AG10803 (cell line): ENCODE measurements at regions not wholly inside any gene's neighbourhood (a gene's known extent, or its start where the extent isn't known, plus 50 kb on each side); places are given as distances from the start of the nearest gene placed in this dataset.

ENCODE experiments used
- DNase-seq: peaks from one replicate; pipeline ENCODE4 v3.0.0; 2010; ENCODE audit warnings: low read depth
- H3K4me3 ChIP-seq: 2 replicates; pipeline ENCODE4 v1.5.1; 2011; ENCODE audit warnings: mild to moderate bottlenecking, low read length, control low read depth
- CTCF ChIP-seq: conservative IDR thresholded peaks from 2 replicates; pipeline ENCODE4 v1.5.1; 2011; ENCODE audit warnings: mild to moderate bottlenecking, low read length, control low read depth, inconsistent platforms

GRCh38 chr3:46078712-46079400 lies 51.6 kb upstream of the XCR1 start:
- TF ChIP-seq CTCF: peak; percentile 100
- H3K4me3 ChIP-seq: peak overlapping the region; percentile 21; the same call in 1 of the 2 replicates

More at GRCh38 chr3:46078712-46079400, 51.6 kb upstream of the XCR1 start:
- DNase-seq: peak; percentile 88
